ENCODE measurements at regions not wholly inside any gene's neighbourhood (a gene's known extent, or its start where the extent isn't known, plus 50 kb on each side); places are given as distances from the start of the nearest gene placed in this dataset.

GRCh38 chr3:89628856-89629670, 521.6 kb downstream of the EPHA3 start:
- no peaks in the 10 kb centered on the region for H3K36me3 ChIP-seq (ENCODE audit: control insufficient read depth in 2 of 2, insufficient read depth in 1 of 2, low read length in 2 of 2)
- CTCF ChIA-PET = no interaction called here
- H3K27ac ChIP-seq (ENCODE audit: extremely low read depth, low read depth, low read length) = no peak overlapping the region
- H3K4me3 ChIP-seq (ENCODE audit: low read depth, low read length) = no peak overlapping the region
- POLR2A ChIA-PET = no interaction called here
- H3K9me3 ChIP-seq (ENCODE audit: control insufficient read depth, insufficient read depth, low read depth, low read length) = no peaks in the 10 kb centered on the region
- TF ChIP-seq MZF1 (tag by site-specific recombination; IDR thresholded peaks at IDR 0.05; ENCODE audit: borderline replicate concordance) (no peak), ZNF302 (tag by site-specific recombination; IDR thresholded peaks at IDR 0.05; ENCODE audit: low read depth) (no peak), ZNF660 (tag by site-specific recombination; IDR thresholded peaks at IDR 0.05) (no peak), KLF8 (tag by site-specific recombination; IDR thresholded peaks at IDR 0.05) (no peak), ZBTB7A (tag by site-specific recombination; IDR thresholded peaks at IDR 0.05; ENCODE audit: low read depth) (no peak), ZNF626 (tag by site-specific recombination; IDR thresholded peaks at IDR 0.05) (no peak), REPIN1 (tag by site-specific recombination; IDR thresholded peaks at IDR 0.05; ENCODE audit: low read depth) (no peak), ZNF776 (tag by site-specific recombination; IDR thresholded peaks at IDR 0.05; ENCODE audit: borderline replicate concordance) (no peak), ZNF146 (tag by site-specific recombination; IDR thresholded peaks at IDR 0.05) (no peak), ZNF785 (tag by site-specific recombination; IDR thresholded peaks at IDR 0.05) (no peak), ZFP41 (tag by site-specific recombination; IDR thresholded peaks at IDR 0.05; ENCODE audit: borderline replicate concordance) (no peak), MEIS1 (CRISPR knock-in tag; IDR thresholded peaks at IDR 0.05; ENCODE audit: borderline replicate concordance) (no peak), ZNF792 (tag by site-specific recombination; IDR thresholded peaks at IDR 0.05) (no peak), ZNF148 (tag by site-specific recombination; IDR thresholded peaks at IDR 0.05; ENCODE audit: borderline replicate concordance) (no peak), ZNF311 (tag by site-specific recombination; IDR thresholded peaks at IDR 0.05; ENCODE audit: borderline replicate concordance) (no peak)
- TF ChIP-seq, protein P1, sequence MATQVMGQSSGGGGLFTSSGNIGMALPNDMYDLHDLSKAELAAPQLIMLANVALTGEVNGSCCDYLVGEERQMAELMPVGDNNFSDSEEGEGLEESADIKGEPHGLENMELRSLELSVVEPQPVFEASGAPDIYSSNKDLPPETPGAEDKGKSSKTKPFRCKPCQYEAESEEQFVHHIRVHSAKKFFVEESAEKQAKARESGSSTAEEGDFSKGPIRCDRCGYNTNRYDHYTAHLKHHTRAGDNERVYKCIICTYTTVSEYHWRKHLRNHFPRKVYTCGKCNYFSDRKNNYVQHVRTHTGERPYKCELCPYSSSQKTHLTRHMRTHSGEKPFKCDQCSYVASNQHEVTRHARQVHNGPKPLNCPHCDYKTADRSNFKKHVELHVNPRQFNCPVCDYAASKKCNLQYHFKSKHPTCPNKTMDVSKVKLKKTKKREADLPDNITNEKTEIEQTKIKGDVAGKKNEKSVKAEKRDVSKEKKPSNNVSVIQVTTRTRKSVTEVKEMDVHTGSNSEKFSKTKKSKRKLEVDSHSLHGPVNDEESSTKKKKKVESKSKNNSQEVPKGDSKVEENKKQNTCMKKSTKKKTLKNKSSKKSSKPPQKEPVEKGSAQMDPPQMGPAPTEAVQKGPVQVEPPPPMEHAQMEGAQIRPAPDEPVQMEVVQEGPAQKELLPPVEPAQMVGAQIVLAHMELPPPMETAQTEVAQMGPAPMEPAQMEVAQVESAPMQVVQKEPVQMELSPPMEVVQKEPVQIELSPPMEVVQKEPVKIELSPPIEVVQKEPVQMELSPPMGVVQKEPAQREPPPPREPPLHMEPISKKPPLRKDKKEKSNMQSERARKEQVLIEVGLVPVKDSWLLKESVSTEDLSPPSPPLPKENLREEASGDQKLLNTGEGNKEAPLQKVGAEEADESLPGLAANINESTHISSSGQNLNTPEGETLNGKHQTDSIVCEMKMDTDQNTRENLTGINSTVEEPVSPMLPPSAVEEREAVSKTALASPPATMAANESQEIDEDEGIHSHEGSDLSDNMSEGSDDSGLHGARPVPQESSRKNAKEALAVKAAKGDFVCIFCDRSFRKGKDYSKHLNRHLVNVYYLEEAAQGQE (tag by site-specific recombination; IDR thresholded peaks at IDR 0.05) = no peak
- no peaks in the 10 kb centered on the region for H3K4me1 ChIP-seq (ENCODE audit: control insufficient read depth, insufficient read depth, low read length)

DNA sequence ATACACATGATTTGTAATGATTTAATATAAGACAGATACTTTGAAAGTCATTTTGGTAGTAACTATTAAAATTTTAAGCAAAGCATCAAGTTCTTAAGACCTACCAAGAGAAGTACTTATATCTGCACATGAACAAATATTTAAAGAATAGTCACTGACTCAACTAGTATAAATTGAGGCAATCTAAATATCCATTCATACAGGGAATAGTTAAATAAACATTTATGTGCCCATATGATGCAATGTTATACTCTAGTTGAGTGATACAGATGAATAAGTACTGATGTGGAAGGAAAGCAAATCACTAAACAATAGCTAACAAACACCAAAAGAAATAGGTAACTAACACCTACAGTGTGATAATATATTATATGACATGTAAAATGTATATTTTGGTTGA, 527.7 kb downstream of the EPHA3 start:
- Histone ChIP-seq H3K27ac (ENCODE audit: extremely low read depth, low read depth, low read length) (no peak overlapping the region), H3K36me3 (ENCODE audit: control insufficient read depth in 2 of 2, insufficient read depth in 1 of 2, low read length in 2 of 2) (no peaks in the 10 kb centered on the region), H3K4me1 (ENCODE audit: control insufficient read depth, insufficient read depth, low read length) (no peaks in the 10 kb centered on the region), H3K9me3 (ENCODE audit: control insufficient read depth, insufficient read depth, low read depth, low read length) (no peaks in the 10 kb centered on the region), H3K4me3 (ENCODE audit: low read depth, low read length) (no peak overlapping the region)
- ChIA-PET CTCF (no interaction called here), POLR2A (no interaction called here)
- TF ChIP-seq PATZ1 (tag by site-specific recombination; IDR thresholded peaks at IDR 0.05) (no peak), ZNF274 (IDR thresholded peaks at IDR 0.05; ENCODE audit: low read length) (no peak), ZNF274 (tag by site-specific recombination; IDR thresholded peaks at IDR 0.05; ENCODE audit: borderline replicate concordance) (no peak), ZNF488 (tag by site-specific recombination; IDR thresholded peaks at IDR 0.05) (no peak), KLF7 (tag by site-specific recombination; IDR thresholded peaks at IDR 0.05; ENCODE audit: borderline replicate concordance) (no peak), ZNF626 (tag by site-specific recombination; IDR thresholded peaks at IDR 0.05) (no peak), ZEB2 (tag by site-specific recombination; IDR thresholded peaks at IDR 0.05) (no peak), ZNF670 (tag by site-specific recombination; IDR thresholded peaks at IDR 0.05; ENCODE audit: low read depth) (no peak), HOXA7 (CRISPR knock-in tag; IDR thresholded peaks at IDR 0.05; ENCODE audit: borderline replicate concordance) (no peak), ZSCAN30 (tag by site-specific recombination; IDR thresholded peaks at IDR 0.05) (no peak), HOXD13 (CRISPR knock-in tag; IDR thresholded peaks at IDR 0.05; ENCODE audit: borderline replicate concordance) (no peak), SCRT2 (tag by site-specific recombination; IDR thresholded peaks at IDR 0.05) (no peak), ZNF423 (tag by site-specific recombination; IDR thresholded peaks at IDR 0.05) (no peak)

All from HEK293 (cell line).